ENCODE measurements at regions not wholly inside any gene's neighbourhood (a gene's known extent, or its start where the extent isn't known, plus 50 kb on each side); places are given as distances from the start of the nearest gene placed in this dataset.

DNA sequence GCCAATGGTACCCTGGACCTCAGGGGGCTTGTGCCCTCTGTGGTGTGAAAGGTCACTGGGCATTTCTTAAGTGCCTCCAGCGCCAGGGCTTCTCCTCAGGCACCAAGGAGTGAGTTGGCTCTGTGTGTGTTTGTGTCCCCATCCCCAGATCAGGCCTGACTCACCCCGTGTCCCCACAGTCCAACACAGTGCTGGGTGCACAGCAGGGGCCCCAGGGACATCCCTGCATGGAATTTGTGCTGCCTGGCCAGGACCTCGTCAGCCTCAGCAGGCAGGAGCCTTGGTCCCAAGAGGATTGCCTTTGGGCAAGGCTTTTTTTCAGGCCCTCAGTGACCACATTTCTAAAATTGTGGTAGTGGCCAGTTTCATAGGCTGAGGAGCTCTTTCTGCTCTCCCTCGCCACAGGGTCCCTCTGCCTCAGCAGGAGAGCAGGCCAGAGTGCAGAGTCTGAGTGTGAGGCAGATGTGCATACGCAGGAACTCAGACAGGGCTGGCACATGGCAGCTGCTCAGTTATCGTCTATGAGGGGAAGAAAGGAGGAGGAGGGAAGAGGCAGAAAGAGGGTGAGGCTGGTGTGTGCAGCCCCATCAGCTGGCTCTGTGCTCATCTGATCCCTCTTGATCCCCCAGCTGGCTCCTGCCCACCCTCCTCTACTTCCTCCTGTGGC is 215.6 kb downstream of the RPLP1 start:
- TF ChIP-seq TCF12 (IDR thresholded peaks at IDR 0.05; ENCODE audit: low read depth) = no peak

DNA sequence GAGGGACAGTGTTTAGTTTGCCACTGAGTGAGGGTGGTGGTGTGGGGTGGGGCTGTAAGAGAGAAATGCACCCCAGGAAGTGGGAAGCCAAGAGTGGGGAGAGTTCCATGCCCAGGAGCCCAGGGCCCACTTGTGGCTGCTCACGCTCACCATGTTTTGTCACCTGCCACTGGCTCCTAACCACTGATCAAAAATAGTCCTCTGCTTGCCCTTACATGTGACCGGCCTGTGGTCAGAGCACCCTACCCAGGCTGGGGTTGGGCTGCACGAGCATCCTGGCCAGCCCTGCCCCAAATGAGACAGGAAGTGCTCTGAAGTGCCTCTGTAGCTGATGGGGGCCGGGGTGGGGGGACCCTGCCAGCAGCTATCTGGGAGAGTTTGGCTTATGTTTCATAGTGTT is 216.3 kb downstream of the RPLP1 start:
- TF ChIP-seq NFIC (IDR thresholded peaks at IDR 0.05) (no peak), YY1 (IDR thresholded peaks at IDR 0.05; ENCODE audit: low read depth) (no peak), TAF1 (IDR thresholded peaks at IDR 0.05; ENCODE audit: low read depth) (no peak), CREB1 (IDR thresholded peaks at IDR 0.05; ENCODE audit: low read depth) (no peak), TEAD4 (IDR thresholded peaks at IDR 0.05) (no peak), FOXM1 (IDR thresholded peaks at IDR 0.05; ENCODE audit: borderline replicate concordance, low read depth) (no peak), ZBTB7A (IDR thresholded peaks at IDR 0.05; ENCODE audit: low read depth) (no peak), CEBPB (IDR thresholded peaks at IDR 0.05) (no peak), EP300 (IDR thresholded peaks at IDR 0.05; ENCODE audit: borderline replicate concordance) (no peak), EGR1 (IDR thresholded peaks at IDR 0.05) (no peak), RAD21 (IDR thresholded peaks at IDR 0.05; ENCODE audit: low read depth) (no peak), TCF12 (IDR thresholded peaks at IDR 0.05; ENCODE audit: low read depth) (no peak)
- TF ChIP-seq, protein P1, sequence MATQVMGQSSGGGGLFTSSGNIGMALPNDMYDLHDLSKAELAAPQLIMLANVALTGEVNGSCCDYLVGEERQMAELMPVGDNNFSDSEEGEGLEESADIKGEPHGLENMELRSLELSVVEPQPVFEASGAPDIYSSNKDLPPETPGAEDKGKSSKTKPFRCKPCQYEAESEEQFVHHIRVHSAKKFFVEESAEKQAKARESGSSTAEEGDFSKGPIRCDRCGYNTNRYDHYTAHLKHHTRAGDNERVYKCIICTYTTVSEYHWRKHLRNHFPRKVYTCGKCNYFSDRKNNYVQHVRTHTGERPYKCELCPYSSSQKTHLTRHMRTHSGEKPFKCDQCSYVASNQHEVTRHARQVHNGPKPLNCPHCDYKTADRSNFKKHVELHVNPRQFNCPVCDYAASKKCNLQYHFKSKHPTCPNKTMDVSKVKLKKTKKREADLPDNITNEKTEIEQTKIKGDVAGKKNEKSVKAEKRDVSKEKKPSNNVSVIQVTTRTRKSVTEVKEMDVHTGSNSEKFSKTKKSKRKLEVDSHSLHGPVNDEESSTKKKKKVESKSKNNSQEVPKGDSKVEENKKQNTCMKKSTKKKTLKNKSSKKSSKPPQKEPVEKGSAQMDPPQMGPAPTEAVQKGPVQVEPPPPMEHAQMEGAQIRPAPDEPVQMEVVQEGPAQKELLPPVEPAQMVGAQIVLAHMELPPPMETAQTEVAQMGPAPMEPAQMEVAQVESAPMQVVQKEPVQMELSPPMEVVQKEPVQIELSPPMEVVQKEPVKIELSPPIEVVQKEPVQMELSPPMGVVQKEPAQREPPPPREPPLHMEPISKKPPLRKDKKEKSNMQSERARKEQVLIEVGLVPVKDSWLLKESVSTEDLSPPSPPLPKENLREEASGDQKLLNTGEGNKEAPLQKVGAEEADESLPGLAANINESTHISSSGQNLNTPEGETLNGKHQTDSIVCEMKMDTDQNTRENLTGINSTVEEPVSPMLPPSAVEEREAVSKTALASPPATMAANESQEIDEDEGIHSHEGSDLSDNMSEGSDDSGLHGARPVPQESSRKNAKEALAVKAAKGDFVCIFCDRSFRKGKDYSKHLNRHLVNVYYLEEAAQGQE (IDR thresholded peaks at IDR 0.05; ENCODE audit: low read depth) = no peak
- TF ChIP-seq, protein P2, sequence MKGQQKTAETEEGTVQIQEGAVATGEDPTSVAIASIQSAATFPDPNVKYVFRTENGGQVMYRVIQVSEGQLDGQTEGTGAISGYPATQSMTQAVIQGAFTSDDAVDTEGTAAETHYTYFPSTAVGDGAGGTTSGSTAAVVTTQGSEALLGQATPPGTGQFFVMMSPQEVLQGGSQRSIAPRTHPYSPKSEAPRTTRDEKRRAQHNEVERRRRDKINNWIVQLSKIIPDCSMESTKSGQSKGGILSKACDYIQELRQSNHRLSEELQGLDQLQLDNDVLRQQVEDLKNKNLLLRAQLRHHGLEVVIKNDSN (IDR thresholded peaks at IDR 0.05) = no peak
- TF ChIP-seq, protein P3, sequence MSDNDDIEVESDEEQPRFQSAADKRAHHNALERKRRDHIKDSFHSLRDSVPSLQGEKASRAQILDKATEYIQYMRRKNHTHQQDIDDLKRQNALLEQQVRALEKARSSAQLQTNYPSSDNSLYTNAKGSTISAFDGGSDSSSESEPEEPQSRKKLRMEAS (IDR thresholded peaks at IDR 0.05) = no peak

DNA sequence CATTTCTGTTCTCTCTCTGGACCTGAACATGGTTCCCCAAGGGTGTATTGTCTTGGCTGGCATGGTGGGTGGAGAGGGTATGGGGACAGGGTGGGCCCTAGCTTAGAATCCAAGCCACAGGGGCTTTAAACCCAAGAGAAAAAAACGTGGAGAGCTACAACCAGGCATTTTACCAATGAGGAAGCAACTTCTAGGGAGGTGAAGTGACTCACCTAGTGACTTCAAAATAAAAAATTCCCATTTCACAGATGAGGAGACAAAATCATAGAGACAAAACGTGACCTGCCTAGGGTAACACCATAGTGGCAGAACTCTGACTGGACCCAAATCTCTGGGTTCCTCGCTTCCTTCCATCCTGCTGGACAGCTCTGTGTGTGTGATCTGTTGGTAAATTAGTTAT is 216.8 kb downstream of the RPLP1 start:
- TF ChIP-seq, protein P1 (IDR thresholded peaks at IDR 0.05; ENCODE audit: low read depth) = no peak
- TF ChIP-seq CREB1 (IDR thresholded peaks at IDR 0.05; ENCODE audit: low read depth) (no peak), ZBTB7A (IDR thresholded peaks at IDR 0.05; ENCODE audit: low read depth) (no peak), TAF1 (IDR thresholded peaks at IDR 0.05; ENCODE audit: low read depth) (no peak)
- TF ChIP-seq, protein P3 (IDR thresholded peaks at IDR 0.05) = no peak

DNA sequence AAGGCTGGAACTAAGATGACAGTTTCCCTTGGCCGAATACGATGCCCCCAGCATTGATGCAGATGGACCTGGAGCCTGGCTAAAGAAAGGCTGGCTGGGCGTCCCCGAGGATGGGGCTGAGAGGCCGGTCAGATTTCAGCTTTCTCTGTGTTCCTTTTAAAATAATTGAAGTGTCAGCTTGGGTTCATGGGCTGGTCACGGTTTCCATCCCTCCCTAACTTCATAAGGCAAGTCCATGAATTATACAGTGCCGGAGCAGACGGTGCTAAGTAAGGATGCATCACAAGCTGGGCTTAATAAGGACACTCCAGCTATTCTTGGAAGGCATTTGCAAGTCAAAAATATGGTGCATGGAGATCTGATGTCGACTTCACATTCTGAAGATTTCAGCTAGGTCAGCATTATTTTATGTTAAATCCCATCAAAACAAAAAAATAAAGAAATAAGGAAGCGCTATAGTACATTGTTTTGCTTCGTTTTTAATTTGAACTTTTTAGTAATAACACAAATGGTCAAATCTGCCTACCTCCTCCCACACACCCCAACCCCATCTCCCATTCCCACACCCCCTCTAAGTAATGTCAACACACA is 220.8 kb downstream of the RPLP1 start:
- TF ChIP-seq TAF1 (IDR thresholded peaks at IDR 0.05; ENCODE audit: low read depth) = no peak
- no peak for TF ChIP-seq CEBPB (IDR thresholded peaks at IDR 0.05)
- TF ChIP-seq CREB1 (IDR thresholded peaks at IDR 0.05; ENCODE audit: low read depth) = no peak
- TF ChIP-seq RAD21 (IDR thresholded peaks at IDR 0.05; ENCODE audit: low read depth) = no peak
- TF ChIP-seq TCF12 (IDR thresholded peaks at IDR 0.05; ENCODE audit: low read depth) = no peak
- TF ChIP-seq, protein P1 (IDR thresholded peaks at IDR 0.05; ENCODE audit: low read depth) = no peak
- TF ChIP-seq NFIC (IDR thresholded peaks at IDR 0.05) = no peak
- TF ChIP-seq TEAD4 (IDR thresholded peaks at IDR 0.05) = no peak
- no peak for TF ChIP-seq YY1 (IDR thresholded peaks at IDR 0.05; ENCODE audit: low read depth)

DNA sequence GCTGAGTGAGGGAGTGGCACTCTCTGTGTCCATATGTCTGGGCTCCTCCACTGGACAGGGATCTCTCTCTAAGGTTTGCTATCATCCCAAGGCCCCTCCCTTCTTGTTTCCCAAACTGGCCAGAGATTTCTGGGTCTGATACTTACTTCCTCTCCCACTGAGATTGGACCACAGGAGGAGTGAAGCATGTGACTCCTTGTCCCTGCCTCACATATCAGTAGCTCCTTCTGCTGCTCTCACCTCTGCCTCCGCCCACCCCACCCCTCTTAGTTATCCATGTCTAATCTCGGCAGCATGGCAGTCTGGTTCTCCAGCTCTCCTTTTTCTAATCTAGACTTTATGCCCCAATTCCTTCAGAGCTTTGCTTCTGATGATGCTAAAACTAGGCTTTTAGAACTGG is 223.1 kb downstream of the RPLP1 start:
- TF ChIP-seq NFIC (IDR thresholded peaks at IDR 0.05) = no peak
- no peak for TF ChIP-seq ZBTB7A (IDR thresholded peaks at IDR 0.05; ENCODE audit: low read depth)
- no peak for TF ChIP-seq TEAD4 (IDR thresholded peaks at IDR 0.05)
- TF ChIP-seq EP300 (IDR thresholded peaks at IDR 0.05; ENCODE audit: borderline replicate concordance) = no peak
- TF ChIP-seq TAF1 (IDR thresholded peaks at IDR 0.05; ENCODE audit: low read depth) = no peak
- TF ChIP-seq, protein P3 (IDR thresholded peaks at IDR 0.05) = no peak
- TF ChIP-seq EGR1 (IDR thresholded peaks at IDR 0.05) = no peak
- no peak for TF ChIP-seq TCF12 (IDR thresholded peaks at IDR 0.05; ENCODE audit: low read depth)
- no peak for TF ChIP-seq FOXM1 (IDR thresholded peaks at IDR 0.05; ENCODE audit: borderline replicate concordance, low read depth)
- TF ChIP-seq, protein P1 (IDR thresholded peaks at IDR 0.05; ENCODE audit: low read depth) = no peak
- no peak for TF ChIP-seq YY1 (IDR thresholded peaks at IDR 0.05; ENCODE audit: low read depth)
- no peak for TF ChIP-seq RAD21 (IDR thresholded peaks at IDR 0.05; ENCODE audit: low read depth)
- TF ChIP-seq CEBPB (IDR thresholded peaks at IDR 0.05) = no peak
- no peak for TF ChIP-seq CREB1 (IDR thresholded peaks at IDR 0.05; ENCODE audit: low read depth)
- TF ChIP-seq, protein P2 (IDR thresholded peaks at IDR 0.05) = no peak

Data from Ishikawa (cell line).